GM18520 (cell line): ENCODE measurements at regions not wholly inside any gene's neighbourhood (a gene's known extent, or its start where the extent isn't known, plus 50 kb on each side); places are given as distances from the start of the nearest gene placed in this dataset.
"Not testable (repeated sequence)": the region's sequence is repeated elsewhere in the genome, so short reads cannot be mapped to it uniquely, and the experiment has no call there.

Source experiments
- ATAC-seq: cut with Tn5 transposase; IDR thresholded peaks from one replicate; pipeline ENCODE4 v1.9.1; 2021; ENCODE audit not compliant: unreplicated experiment

DNA sequence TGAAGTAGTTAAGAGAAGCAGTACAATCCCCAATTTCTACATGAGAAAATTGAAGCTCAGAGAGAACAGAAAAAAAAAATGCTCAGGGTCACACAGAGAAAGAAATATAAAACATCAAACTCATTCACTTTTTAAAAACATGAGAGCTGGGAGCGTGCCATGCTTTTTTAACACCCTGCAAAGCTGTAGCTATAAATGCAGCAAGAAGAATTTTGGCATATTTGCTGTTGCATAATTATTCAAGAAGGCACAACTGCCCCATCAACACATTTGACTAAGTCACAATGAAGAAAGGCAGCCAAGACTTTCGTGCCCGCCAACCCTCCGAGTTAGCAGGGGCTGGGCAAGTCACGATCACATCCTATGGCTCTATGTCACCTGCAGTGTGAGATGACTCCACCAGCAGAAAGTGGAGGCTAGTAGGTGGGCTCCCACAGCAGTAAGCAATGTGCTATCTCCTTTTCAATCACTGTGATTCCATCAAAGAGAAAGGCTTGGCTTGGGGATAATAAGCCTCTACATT is 214.8 kb downstream of the DHX15 start:
- ATAC-seq = no peak

DNA sequence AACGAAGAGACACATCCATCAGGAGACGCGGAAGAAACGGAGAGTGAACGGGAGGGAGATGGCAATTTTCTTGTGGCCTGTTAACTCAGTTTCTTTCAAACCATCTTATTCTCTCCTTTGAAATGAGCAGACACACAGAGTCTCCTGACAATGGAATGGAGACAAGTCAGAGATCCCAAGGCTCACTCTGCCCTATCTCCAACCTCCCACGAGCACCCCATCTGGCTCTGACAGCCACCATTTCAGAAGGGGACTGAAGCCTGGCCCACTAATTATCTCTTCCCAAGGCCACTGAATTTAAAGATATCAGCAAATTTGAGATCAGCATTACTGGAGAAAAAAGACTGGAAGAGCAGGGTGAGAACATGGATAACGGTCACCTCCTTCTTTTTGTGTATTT is 215.6 kb downstream of the DHX15 start:
- ATAC-seq = no peak

DNA sequence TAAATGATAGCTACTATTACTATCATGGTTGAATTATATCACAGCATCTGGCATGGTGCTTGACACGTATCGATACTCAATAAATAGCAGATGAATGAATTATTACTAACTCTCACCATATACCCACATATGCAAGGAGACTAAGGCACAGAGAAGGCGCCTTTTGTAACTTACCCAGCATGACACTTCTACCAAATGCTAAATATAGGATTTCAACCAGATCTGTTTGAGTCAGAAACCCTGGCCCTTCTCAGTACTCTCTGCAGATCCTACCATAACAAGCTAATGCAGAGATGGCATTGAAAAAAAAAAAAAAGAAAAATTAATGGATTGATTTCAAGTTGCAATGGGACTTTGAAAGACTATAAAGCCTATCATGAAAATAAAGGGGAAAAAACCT is 219.5 kb downstream of the DHX15 start:
- no peak for ATAC-seq

DNA sequence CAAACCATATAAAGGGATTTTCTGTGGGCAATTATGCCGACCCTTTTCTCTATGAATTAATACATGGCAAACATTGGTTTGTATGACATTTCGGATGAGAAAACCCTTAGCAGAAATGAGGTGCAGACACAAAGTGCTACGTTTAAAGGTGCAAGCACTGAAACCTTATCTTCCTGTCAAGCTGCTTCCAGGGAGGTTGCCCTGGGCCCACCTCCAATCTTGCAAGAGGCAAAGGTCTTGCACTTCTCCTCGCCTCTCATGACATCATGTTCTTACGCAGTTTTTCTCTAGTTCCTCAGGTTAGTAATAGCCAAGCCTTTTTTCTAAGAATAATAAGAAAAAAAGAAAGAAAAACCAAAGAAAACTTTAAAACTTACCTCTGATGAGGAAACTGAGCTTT is 220.1 kb downstream of the DHX15 start:
- no peak for ATAC-seq

DNA sequence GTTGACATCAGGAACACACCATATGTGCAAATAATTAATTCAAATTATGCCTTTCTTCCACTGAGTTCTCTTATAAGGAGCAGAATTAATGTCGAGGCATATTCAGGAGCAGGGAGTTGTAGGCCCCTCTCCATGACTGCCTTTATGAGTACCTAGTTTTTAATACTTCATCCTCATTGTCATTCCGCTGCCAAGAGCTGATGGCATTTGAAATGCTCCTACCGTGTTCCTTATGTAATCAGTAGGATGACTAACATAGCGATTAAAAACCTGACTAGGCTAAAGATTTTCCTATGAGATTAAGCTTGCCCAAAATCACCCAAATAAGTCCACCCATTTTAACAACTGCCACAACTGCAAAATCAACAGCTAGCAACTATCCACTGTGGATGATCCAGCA is 220.6 kb downstream of the DHX15 start:
- ATAC-seq = no peak

DNA sequence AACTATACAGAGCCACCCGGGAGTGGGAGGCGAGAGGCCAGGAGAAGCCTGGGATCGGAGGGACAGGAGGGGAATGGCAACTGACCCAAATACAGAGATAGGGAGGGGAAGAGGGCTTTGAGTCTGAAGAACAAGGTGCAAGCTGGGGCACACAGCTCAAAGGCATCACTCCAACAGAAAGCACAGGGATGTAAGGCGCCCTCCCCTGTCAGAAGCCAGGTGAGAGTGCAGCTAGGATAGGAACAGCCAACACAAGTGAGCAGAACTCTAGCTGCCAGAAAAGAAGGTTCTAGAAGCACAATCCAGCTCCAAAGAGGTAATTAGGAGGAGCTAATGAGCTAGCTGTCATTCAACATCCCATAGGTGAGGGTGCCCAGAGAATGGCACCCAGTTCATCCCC is 232.2 kb downstream of the DHX15 start:
- no peak for ATAC-seq

DNA sequence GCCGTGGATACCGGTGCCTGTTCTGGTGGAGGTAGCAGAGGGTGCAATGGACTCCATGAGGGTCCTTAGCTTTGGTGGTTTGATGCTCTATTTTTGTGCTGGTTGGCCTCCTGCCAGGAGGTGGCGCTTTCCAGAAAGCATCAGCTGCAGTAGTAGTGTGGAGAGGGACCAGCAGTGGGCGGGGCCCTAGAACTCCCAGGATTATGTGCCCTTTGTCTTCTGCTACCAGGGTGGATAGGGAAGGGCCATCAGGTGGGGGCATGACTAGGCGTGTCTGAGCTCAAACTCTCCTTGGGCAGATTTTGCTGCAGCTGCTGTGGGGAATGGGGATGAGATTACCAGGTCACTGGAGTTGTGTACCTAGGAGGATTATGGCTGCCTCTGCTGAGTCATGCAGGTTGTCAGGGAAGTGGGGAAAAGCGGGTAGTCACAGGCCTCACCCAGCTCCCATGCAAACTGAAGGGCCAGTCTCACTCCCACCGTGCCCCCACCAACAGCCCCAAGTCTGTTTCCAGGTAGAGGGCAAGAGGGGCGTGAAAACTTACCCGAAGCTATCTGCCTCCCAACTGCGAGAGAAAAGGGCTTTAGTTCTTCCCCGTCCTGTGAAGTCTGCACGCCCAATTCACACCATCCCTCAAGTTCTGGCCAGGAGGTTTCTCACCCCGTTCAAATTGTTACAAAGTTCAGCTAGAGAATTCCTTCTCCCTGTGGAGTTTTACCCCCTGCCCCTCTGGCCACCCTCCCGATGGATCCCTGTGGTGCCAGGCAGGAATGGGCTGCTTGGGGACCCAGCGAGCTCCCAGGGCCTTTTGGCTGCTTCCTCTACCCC is 235.0 kb downstream of the DHX15 start:
- ATAC-seq = not testable (repeated sequence)

DNA sequence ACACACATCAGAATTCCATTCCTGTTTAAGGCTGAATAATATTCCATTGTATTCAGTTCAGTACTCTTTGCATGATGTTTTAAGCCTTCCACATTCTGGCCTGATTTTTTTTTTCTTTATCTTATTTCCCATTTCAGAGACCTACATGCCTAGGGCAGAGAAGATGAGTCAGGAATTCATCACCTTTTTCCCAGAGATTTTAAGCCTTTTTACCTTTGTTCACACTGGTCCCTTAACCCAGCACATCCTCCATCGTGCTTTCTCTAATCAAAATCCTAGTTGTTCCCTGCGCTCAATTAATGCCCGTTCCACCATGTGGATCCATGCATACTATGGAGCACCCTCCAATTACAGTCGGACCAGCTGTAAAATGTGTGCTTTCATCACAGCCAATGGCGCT is 245.1 kb downstream of the DHX15 start:
- ATAC-seq = no peak

DNA sequence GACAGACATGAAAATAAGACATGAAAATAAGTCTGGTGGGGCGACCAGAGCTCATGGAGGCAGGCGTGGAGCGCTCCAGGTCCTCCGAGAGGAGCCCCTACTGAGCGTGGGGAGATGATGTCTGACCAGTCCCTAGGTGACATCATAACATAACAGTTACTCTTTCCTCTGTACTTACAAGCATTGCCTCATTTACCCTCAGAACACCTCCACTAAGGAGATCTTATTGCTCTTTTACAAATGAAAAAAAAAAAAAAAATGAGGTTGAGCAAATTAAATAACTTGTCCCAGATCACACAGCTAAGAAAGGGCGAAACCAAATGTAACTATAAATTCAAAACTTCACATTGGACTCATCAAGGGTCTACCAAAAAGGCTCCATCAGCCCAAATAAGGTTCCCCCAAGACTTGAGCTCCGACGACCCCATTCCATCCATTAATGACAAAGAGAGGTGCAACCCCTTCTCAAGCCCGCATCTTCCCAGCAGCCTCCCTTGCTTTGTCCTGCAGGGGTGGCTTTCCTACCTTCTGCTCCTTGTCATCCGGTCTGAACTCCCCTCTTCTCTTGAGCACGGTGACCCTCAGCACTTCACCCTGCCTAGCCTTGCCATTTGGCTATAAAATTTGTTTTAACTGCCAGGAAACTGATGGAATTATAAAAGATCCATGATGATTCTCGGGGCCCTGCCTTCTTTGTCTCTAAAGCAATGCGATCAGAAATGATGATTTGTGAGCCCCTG is 246.7 kb downstream of the DHX15 start:
- no peak for ATAC-seq

DNA sequence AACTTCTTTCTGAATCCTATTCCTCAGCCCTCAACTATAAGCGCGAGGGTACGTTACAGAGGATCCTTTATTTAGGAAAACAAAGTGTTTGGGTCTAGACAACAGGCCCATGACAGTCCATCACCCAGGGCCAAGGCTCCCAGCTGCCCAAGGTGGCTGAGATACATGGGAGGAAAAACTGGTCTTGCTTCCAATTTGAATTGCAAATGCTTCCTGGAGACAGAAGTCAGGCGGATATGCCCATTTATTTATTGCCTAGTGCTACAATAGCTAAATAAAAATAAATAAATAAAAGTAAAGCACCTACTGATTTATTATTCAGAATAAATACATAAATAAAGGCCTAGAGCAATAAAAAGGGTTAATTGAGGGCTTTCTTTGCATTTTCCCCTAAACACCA is 248.7 kb downstream of the DHX15 start:
- no peak for ATAC-seq

DNA sequence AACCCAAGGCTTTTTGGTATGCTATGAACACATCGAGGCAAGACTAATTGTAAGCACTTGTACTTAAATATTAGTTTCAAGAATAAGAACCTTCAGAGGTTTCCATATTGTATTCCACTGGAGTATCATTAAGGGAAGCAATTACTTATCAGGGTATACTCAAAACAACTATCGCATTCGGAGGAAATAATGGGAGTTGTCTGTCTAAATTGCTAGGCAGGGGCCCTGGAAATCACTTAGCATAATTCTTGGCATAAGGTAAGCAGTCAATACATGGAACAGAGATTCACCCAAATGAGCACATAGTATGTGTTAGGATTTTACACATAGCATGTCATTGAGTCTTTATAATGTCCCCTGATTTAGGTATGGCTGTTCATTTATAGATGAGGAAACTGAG is 249.4 kb downstream of the DHX15 start:
- ATAC-seq = no peak

DNA sequence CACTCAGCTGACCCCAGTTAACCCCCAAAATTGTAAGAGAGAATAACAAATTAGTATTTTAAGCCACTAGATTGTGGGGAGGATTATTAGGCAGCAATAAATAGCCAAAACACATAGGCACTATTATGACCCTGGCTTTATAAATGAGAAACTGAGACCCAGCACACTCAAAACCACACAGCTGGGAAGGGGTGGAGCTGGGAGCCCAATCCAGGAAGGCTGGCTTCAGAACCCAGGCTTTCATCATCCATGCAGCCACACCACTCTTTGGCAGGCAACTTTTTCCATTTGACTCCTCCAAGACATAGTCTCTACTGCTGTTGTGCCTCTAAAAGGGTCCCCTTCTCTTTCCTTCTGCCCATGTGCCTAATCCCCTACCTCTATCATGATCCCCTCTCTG is 253.8 kb downstream of the DHX15 start:
- ATAC-seq = no peak

DNA sequence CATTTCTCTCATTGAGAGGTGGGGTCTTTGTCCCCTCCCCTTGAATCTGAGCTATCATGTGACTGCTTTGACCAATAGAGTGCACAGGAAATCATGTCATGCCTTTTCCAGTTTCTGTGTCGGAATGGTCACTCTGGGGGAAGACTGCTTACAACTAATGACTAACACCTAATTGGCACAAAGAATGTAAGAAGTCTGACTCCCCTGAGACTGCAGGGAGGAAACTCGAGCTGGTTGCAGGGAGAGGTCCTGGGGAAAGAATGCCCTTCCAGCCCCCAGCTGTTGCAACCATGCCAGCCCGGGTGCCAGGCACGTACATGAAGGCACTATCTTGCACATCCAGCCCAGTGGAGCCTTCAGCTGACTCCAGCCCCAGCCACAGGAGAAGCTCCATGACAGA is 254.2 kb downstream of the DHX15 start:
- ATAC-seq = no peak

DNA sequence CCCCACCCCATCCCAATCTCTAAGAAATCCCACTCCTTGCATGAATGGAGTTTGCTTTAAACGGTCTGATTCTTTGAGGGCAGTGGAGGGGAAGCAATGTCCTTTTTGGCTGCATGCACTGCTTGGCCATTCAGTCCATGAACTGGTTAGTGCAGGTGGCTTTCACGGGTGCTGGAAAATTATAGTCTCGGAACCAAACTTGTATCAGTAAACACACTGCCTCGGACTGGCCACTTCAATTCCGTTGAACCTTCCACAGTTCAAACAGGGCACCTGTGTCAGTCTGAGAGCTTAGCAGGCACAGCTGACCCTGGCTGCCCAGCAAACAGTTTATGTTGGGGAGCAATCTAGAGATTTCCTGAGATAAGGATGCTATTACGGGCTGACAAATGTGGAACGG is 255.6 kb downstream of the DHX15 start:
- no peak for ATAC-seq

DNA sequence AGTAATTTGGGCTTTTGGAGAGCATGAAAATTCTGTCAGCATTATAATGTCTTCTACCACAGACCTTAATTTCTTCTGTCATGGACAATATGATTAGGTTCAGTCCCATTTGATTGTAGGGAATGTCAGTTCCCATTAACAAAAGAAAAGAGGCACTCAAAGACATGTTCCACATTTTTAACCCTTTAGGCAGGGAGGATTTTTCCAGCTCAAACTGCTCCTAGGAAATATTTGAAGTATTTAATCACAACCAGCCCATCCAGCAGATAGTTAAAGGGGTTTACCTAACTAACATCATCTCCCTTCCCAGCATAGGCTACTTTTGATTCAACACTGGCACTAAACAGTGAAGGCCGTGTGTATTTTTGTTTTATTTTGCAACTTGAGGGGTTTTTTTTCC is 256.0 kb downstream of the DHX15 start:
- ATAC-seq = no peak

DNA sequence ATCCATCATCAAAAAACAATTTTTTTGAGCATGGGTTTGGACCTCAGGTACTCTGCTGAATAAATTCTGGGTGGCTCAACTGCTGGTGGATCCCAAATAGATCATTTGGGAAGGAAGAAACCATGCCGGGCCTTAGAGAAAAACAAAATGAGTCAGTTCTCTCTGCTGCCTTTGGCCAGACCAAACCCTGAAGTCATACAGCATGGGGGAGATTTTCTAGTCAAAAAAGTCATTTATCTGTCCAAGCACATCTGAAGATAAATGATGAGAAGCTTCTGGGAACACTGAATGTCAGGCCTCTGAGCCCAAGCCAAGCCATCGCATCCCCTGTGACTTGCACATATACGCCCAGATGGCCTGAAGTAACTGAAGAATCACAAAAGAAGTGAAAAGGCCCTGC is 261.4 kb downstream of the DHX15 start:
- ATAC-seq = no peak

DNA sequence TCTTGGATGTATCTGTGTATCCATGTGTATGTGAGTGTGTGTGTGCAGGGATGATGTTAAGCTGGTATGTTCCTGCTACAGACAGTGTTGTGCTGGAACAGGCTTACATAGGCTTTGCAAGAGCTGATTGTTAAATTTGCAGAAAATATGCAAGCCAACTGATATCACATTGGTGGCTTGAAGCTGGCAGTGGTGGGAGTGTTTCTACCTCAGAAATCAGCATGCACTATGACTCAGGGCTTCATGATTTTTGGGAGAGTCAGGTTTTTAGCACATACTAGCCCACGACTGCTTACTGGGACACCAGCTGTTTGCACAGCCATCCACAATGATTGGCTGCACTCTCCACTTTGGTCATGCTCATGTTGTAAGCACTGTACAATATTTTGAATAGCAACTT is 261.8 kb downstream of the DHX15 start:
- ATAC-seq = no peak

DNA sequence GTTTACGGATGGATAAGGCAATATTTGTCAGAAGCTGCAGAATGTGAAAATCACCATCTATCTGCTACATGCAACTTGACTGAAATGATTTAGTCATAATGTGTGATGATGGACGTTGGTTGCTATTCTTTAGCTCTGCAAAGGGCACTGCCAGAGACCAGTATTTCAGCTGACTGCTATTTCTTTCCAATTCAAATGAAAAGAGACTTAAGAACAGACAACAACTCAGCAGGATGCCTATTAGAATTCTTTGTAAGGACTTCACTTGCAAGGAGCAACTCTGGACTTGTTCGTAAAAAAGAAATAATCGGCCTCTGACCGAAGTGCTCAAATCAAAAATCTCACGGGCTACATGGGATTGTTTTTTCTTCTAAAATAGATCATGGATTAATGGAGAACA is 262.7 kb downstream of the DHX15 start:
- ATAC-seq = no peak

DNA sequence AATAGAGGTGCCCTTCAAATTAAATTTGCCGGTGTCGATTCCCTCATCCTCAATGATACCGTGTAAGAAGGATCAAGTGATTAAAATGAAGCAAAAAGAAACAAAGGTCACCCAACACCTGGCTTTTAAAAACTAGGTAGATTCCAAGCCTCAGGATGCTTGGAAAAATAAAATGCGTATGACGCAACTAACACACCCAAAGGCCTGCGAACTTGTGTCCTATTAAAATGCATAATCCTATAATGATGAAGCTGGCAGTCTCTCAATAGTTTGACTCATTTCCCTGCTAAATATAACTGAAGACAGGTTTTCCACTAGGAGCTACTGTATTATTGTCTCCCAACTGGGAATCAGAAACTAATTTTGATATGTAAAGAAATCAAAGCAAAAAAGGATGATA is 263.2 kb downstream of the DHX15 start:
- no peak for ATAC-seq

DNA sequence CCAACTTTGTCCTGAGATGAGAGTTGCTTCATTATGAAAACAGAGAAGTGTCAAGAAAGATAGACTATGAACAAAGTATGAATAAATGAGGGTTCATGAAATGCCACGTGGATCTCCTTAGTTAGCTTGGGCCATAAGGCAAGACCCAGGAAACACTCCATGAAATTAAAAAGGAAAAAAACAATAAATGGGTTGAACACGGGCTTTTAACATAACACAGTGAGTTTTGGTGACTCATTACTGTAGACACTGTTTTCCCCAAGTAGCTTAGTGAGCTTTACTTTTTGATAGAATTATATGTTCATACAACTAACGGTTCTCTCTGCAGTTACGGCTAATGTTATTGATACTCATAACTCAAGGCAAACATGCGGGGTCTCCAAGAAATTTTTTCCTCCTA is 265.0 kb downstream of the DHX15 start:
- no peak for ATAC-seq

DNA sequence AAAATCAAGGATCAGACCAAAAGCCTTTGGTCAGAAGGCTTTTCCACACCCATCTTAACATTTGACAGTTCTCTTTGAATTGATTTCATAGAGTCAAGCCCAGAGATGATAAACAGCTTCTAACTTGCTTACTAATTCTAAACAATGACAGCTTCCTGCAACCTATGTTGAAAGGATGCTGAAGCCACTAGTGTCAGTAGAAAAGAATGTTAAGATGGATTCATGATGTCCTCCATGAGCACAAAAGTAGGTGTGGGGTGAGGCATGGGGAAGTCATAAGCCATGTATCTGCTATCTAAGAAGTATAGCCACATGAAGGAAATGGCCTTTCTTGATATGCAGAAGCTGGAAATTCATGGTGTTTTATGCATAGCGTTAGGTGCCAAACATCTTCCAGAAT is 269.3 kb downstream of the DHX15 start:
- ATAC-seq = no peak

DNA sequence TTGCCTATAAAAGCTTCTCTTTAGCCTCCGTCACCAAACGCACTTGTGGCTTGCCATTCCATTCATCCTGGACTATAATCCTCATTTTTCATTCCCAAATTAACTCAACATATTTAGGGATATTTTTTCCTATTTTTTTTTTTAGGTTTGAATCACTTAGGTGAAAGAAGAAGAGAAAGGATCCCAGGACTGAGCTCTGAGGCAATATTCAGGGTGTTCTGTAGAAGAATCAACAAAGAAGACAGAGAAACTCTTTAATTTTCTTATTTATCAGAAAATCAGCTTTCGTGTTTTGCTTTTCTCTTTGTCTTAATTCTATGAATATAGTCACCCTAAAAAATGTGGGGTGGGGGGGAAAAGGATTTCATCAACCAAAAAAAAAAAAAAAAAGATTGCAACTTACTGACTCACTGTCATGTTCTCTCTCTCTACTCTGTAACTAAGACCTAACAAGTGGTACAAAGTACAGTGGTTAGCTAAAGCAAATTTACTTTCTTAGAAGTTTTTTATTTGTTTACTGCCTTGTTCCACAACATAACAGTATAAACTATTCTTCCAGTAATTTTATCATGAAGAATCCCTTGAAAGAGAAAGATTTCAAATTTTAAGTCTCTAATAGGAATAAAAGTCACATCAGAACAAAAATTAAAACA is 272.0 kb downstream of the DHX15 start:
- ATAC-seq = no peak
